Breast epithelium (tissue), 3 donors: ENCODE measurements at regions not wholly inside any gene's neighbourhood (a gene's known extent, or its start where the extent isn't known, plus 50 kb on each side); places are given as distances from the start of the nearest gene placed in this dataset.

ENCODE experiments used
- POLR2A ChIP-seq: fragments of 450-650 bp; IDR thresholded peaks from one replicate; pipeline ENCODE4 v1.6.1; 2016; ENCODE audit warnings: antibody characterized with exemption, mild to moderate bottlenecking, moderate library complexity
- TF ChIP-seq, protein P1 (sequence below), 3 donors: fragments of 450-650 bp; IDR thresholded peaks; one replicate each; pipeline ENCODE4 v1.5.1; 2016 to 2017; ENCODE audit warnings: antibody characterized with exemption in 3 of 3, mild to moderate bottlenecking in 3 of 3, moderate library complexity in 3 of 3

DNA sequence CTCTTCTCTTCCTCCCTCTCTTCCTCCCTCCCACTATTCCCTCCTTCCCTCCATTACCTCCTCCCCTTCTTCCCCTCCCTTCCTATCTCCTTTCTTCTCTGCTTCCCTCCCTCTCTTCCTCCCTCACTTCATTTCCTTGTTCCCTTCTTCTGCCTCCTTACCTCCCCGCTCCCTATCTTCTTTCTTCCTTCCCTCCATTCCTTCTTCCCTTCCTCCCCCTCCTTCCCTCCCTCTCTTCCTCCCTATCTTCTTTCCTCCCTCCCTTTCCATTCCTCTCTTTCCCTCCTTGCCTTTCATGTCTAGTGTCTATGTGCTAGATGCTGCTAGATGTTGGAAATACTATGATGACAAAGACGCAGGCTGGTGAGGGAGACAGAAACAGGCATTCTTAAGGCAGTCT is 246.0 kb downstream of the TDRD15 start:
- no peak for TF ChIP-seq POLR2A
- TF ChIP-seq, protein P1, sequence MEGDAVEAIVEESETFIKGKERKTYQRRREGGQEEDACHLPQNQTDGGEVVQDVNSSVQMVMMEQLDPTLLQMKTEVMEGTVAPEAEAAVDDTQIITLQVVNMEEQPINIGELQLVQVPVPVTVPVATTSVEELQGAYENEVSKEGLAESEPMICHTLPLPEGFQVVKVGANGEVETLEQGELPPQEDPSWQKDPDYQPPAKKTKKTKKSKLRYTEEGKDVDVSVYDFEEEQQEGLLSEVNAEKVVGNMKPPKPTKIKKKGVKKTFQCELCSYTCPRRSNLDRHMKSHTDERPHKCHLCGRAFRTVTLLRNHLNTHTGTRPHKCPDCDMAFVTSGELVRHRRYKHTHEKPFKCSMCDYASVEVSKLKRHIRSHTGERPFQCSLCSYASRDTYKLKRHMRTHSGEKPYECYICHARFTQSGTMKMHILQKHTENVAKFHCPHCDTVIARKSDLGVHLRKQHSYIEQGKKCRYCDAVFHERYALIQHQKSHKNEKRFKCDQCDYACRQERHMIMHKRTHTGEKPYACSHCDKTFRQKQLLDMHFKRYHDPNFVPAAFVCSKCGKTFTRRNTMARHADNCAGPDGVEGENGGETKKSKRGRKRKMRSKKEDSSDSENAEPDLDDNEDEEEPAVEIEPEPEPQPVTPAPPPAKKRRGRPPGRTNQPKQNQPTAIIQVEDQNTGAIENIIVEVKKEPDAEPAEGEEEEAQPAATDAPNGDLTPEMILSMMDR (IDR thresholded peaks at IDR 0.05): no peak
